Thymus (tissue), 11 donors: ENCODE measurements at regions not wholly inside any gene's neighbourhood (a gene's known extent, or its start where the extent isn't known, plus 50 kb on each side); places are given as distances from the start of the nearest gene placed in this dataset.

Source experiments
- DNase-seq, 9 donors: peaks; one replicate each; pipeline ENCODE4 v3.0.0-alpha.2; 2013; ENCODE audit warnings: low spot score in 9 of 9, low read depth in 6 of 9, missing footprints in 1 of 9
- H3K27ac ChIP-seq, 2 donors: one replicate each; pipeline ENCODE4 v1.5.1; 2013; ENCODE audit warnings: control low read depth in 1 of 2, low read depth in 1 of 2, low read length in 1 of 2, mild to moderate bottlenecking in 1 of 2, moderate library complexity in 1 of 2
- H3K27me3 ChIP-seq, 2 donors: one replicate each; pipeline ENCODE4 v1.5.1; 2013; ENCODE audit warnings: low read length in 1 of 2; ENCODE audit not compliant: control insufficient read depth in 2 of 2, insufficient read depth in 1 of 2
- H3K36me3 ChIP-seq, 2 donors: one replicate each; pipeline ENCODE4 v1.5.1; 2013; ENCODE audit warnings: low read length in 1 of 2, mild to moderate bottlenecking in 1 of 2, moderate library complexity in 1 of 2; ENCODE audit not compliant: control insufficient read depth in 2 of 2, insufficient read depth in 2 of 2
- H3K4me1 ChIP-seq, 2 donors: one replicate each; pipeline ENCODE4 v1.5.1; 2013; ENCODE audit warnings: low read length in 2 of 2; ENCODE audit not compliant: control insufficient read depth in 2 of 2, insufficient read depth in 2 of 2
- H3K4me3 ChIP-seq, 2 donors: one replicate each; pipeline ENCODE4 v1.5.1; 2013; ENCODE audit warnings: low read length in 2 of 2, control low read depth in 1 of 2, mild to moderate bottlenecking in 1 of 2
- H3K9me3 ChIP-seq, 2 donors: one replicate each; pipeline ENCODE4 v1.5.1; 2013; ENCODE audit warnings: low read length in 1 of 2, mild to moderate bottlenecking in 1 of 2; ENCODE audit not compliant: control insufficient read depth in 2 of 2, insufficient read depth in 1 of 2
- WGBS: extraction: QIAGEN DNeasy Blood & Tissue Kit; methylation state at CpG from one replicate; pipeline ENCODE4 v1.1.7; 2013; 5-methylcytosine and 5-hydroxymethylcytosine counted together
- donor health status: healthy.

DNA sequence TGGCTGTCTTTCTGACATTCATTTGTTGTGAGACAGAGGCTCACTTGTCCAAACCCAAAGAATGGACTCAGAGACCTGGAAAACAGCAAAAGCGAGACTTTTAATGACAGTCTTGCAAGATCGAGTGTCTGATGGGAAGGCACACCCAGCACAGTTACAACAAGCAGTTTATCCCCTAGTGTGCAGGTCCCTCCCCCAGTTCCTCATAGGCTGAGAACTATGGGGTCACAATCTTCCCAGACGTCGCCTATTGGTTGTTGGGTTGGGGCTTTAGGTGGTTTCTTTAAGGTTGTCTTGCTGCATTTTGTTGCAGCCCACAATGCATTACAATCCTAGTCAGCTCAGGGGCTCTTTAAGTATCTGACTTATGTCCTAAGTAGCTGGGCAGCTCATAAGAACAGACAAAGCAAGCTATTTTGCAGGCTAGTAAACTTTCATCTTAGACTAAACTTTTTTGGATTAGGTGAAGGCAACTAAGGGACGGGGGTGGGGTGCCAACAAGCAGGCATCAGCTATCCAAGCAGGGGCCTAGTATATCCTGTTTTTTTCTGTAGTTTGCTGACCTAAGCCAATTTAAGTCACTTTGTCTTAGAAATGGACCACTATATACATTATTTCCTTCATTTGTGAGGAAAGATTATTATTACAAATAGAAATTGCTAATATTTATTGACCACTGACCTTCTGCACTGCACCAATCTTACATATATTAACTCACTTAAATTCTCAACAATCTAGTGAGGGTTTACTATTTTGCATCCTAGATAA is 151.8 kb downstream of the SETD4 start:
- WGBS = 97% methylated on average over 5 of the region's 5 CpGs
- H3K27ac ChIP-seq = no peak overlapping the region
- no peaks in the 10 kb centered on the region for H3K36me3 ChIP-seq
- H3K9me3 ChIP-seq = no peaks in the 10 kb centered on the region
- DNase-seq = no peak
- H3K27me3 ChIP-seq = peaks cover 0 to 2% of the 10 kb centered on the region in 2 donors
- no peaks in the 10 kb centered on the region for H3K4me1 ChIP-seq
- H3K4me3 ChIP-seq = no peak overlapping the region

DNA sequence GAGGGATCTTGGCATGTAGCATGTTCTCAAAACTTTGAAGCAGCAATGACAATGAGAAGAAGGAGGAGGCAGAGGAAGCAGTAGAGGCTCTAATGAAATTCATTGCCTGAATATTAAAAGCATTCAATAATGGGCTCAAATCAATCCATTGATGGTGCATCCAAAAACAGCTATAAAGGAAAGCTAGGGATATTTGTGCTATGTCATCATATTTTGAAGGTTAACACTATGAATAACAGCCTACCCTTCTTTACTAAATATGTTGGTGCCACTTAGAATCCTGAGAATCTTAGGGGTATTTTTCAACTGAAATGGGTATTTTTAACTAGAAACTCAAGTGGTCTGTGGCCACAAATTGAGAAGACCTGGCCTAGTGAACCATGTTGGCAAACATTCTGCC is 153.7 kb downstream of the SETD4 start:
- no peaks in the 10 kb centered on the region for H3K9me3 ChIP-seq
- H3K27me3 ChIP-seq = peaks cover 0 to 2% of the 10 kb centered on the region in 2 donors
- H3K27ac ChIP-seq = no peak overlapping the region
- no peak overlapping the region for H3K4me3 ChIP-seq
- H3K36me3 ChIP-seq = no peaks in the 10 kb centered on the region
- no peak for DNase-seq
- H3K4me1 ChIP-seq = no peaks in the 10 kb centered on the region

DNA sequence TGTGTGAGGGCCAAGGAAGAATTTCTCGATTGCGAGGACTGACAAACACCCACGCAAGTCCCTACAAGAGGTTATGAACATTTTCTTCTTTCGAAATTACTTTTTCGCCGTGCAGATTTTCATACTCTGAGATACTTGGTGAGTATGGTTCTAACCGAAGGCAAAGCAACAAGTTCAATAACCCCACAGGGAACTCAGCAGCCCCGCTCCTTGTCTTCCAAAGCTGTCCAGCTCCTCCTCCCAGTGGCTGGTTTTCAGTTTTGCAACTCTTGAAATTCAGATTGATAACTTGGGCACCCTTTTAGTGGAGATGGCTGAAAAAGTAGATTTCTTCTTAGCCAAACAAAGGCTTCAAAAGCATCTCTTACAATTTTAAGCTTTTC is 154.4 kb downstream of the SETD4 start:
- no peak overlapping the region for H3K27ac ChIP-seq
- H3K36me3 ChIP-seq = no peaks in the 10 kb centered on the region
- H3K4me3 ChIP-seq = no peak overlapping the region
- WGBS = 97% methylated on average over 8 of the region's 8 CpGs
- no peak for DNase-seq
- no peaks in the 10 kb centered on the region for H3K9me3 ChIP-seq
- H3K27me3 ChIP-seq = peaks cover 0 to 2% of the 10 kb centered on the region in 2 donors
- no peaks in the 10 kb centered on the region for H3K4me1 ChIP-seq

DNA sequence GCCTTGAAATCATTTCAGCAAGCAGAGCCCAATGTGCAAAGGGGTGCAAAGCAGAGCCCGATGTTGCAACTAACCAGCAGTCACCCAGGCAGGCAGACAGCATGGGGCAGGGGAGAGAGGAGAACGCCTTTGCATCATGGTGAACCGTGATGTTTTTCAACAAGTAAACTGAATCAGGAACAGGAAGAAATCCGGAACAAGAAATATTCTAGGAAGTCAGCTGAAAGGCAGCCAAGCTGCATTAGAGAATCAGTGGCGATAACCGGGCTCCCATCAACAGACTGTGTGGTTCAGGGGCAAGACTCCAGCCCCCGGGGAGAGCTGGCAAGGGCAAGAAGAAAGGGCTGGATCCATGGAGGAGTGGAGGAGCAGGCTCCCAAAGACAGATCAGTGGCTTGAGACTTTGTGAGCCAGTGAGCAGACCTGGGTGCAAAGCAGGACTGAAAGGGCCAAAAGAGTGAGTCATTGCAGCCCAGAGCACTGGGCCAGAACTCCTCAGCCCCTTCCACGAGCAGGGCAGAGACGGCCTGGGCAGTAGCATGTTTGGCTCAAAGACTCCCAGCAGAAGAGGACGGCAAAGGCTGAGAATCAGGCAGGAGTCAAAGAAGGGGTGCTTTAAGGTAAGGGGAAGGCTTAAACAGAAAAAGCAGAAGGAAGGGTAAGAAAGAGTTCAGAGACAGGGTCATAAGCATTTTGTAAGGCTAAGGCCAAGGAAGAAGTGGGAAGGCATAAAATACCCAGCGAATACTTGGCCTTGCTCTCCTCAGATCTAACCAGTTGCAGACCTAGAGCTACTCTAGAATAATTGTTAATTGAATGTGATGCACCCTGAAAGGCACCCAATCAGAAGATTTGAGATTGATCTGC is 155.0 kb downstream of the SETD4 start:
- H3K27me3 ChIP-seq = peaks cover 0 to 2% of the 10 kb centered on the region in 2 donors
- H3K9me3 ChIP-seq = no peaks in the 10 kb centered on the region
- 89% methylated on average over 11 of the region's 11 CpGs for WGBS
- no peak for DNase-seq
- H3K4me3 ChIP-seq = no peak overlapping the region
- H3K4me1 ChIP-seq = no peaks in the 10 kb centered on the region
- no peaks in the 10 kb centered on the region for H3K36me3 ChIP-seq
- no peak overlapping the region for H3K27ac ChIP-seq

DNA sequence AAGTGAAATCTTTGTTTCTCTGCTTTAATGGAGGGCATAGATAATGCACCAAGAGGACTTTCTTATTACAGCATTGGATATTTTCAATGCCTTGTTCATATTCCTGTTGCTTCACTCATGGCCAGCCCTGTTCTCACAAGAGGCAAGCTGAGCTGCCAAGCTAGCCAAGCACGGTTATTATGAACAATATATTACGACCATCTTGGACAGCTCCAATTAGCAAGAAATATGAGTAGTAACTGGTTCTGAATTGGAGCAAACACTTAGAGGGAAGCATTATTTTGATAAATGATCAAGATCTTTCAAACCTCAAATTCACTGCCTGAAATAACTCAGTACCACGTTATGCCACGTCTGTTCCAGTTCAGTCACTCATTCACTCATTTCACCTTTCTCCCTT is 159.8 kb downstream of the SETD4 start:
- H3K27me3 ChIP-seq = peaks cover 0 to 2% of the 10 kb centered on the region in 2 donors
- no peak overlapping the region for H3K4me3 ChIP-seq
- WGBS = 91% methylated on average over 4 of the region's 4 CpGs
- H3K27ac ChIP-seq = no peak overlapping the region
- no peaks in the 10 kb centered on the region for H3K9me3 ChIP-seq
- no peak for DNase-seq
- H3K4me1 ChIP-seq = no peaks in the 10 kb centered on the region
- H3K36me3 ChIP-seq = no peaks in the 10 kb centered on the region

DNA sequence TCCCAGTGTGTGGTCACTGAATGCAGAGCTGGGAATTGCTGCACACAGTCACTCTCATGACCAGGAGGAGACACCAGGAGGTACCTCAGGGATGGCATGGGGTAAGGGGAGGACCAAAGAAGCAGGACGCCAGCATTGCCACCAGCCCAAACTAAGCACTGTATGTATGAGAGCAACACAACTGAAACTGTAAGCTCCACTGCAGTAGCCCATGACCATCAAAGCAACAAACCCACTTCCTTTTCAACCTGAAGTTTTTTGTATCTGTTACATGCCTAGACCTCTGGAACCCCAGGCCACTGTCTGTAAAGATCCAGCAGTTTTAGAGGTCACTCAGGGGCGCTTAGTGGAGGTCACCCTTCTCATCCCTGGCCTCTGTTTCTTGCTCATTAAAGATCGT is 164.3 kb downstream of the SETD4 start:
- no peak for DNase-seq
- H3K9me3 ChIP-seq = no peaks in the 10 kb centered on the region
- H3K4me1 ChIP-seq = no peaks in the 10 kb centered on the region
- WGBS = 94% methylated on average over 3 of the region's 3 CpGs
- H3K36me3 ChIP-seq = no peaks in the 10 kb centered on the region
- no peaks in the 10 kb centered on the region for H3K27me3 ChIP-seq
- H3K4me3 ChIP-seq = no peak overlapping the region
- H3K27ac ChIP-seq = no peak overlapping the region

DNA sequence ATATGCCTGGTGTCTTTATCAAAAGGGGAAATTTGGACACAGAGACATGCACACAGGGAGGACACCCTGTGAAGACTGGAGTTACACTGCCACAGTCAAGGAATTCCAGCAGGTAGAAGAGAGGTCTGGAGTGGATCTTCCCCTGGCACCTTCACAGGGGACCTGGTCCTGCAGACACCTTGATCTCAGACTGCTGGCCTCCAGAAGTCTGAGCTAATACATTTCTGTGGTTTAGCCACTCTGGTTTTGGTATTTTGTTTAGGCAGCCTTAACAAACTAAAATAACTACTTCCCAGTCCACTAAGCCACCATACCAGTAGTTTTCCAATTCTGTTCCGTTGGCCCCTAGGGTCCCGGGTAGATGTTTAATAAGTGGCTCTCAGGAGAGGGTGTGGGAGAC is 164.7 kb downstream of the SETD4 start:
- H3K27me3 ChIP-seq = no peaks in the 10 kb centered on the region
- no peak overlapping the region for H3K27ac ChIP-seq
- H3K9me3 ChIP-seq = no peaks in the 10 kb centered on the region
- H3K36me3 ChIP-seq = no peaks in the 10 kb centered on the region
- H3K4me3 ChIP-seq = no peak overlapping the region
- no peaks in the 10 kb centered on the region for H3K4me1 ChIP-seq
- 97% methylated on average over 2 of the region's 2 CpGs for WGBS
- DNase-seq = no peak

DNA sequence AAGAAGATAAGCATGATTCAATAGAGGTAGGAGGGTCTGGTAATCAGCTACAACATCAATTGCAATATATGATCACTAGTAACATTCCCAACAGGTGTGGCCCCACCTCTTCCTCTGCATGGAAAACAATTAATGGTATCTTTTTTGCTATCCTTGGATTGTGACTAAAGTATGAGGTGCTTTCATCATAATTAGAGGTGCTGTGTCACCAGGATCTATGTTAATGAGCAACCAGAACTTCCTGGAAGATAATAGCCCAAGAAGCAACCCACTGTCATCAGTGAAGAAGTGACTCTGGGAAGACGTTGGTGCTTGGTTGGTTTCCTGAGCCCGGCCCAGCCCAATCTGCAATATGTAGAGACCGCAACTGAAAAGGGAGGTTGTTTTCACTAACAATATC is 167.2 kb downstream of the SETD4 start:
- H3K36me3 ChIP-seq = no peaks in the 10 kb centered on the region
- no peaks in the 10 kb centered on the region for H3K27me3 ChIP-seq
- H3K4me3 ChIP-seq = no peak overlapping the region
- no peak for DNase-seq
- no peaks in the 10 kb centered on the region for H3K9me3 ChIP-seq
- H3K27ac ChIP-seq = no peak overlapping the region
- 98% methylated on average over 3 of the region's 3 CpGs for WGBS
- no peaks in the 10 kb centered on the region for H3K4me1 ChIP-seq

DNA sequence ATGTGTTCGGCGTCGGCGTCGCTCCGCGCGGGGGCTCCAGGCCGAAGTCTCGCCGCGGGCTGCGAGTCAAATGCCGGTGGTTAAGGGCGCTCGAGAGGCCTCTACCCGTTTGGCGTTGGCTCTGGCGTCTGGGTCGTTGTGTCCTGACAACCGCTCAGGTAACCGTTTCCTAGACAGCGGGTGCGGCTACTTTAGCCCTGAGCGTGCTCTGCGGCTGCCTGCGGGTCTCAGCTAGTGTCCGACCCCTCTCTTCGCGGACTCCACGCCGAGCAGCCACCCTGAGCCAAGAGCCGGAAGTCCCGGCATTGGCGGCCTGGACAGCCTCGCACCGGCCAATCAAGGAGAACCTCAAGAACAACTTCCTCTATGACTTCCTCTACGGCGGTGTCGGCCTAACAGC is 173.4 kb downstream of the SETD4 start:
- DNase-seq = no peak
- no peaks in the 10 kb centered on the region for H3K4me1 ChIP-seq
- no peaks in the 10 kb centered on the region for H3K36me3 ChIP-seq
- H3K27ac ChIP-seq = no peak overlapping the region
- no peaks in the 10 kb centered on the region for H3K9me3 ChIP-seq
- H3K27me3 ChIP-seq = no peaks in the 10 kb centered on the region
- 97% methylated on average over 40 of the region's 40 CpGs for WGBS
- no peak overlapping the region for H3K4me3 ChIP-seq
